ENCODE measurements at regions not wholly inside any gene's neighbourhood (a gene's known extent, or its start where the extent isn't known, plus 50 kb on each side); places are given as distances from the start of the nearest gene placed in this dataset.
"Not testable (repeated sequence)": the region's sequence is repeated elsewhere in the genome, so short reads cannot be mapped to it uniquely, and the experiment has no call there.

GRCh38 chr4:12507868-12508481, 976.2 kb downstream of the RAB28 start:
- Histone ChIP-seq H3K36me3 (ENCODE audit: insufficient read depth, low read length) (no peaks in the 10 kb centered on the region), H3K9me3 (ENCODE audit: insufficient read depth, low read depth, low read length) (no peaks in the 10 kb centered on the region), H3K4me3 (ENCODE audit: low read length) (no peak overlapping the region), H3K4me1 (ENCODE audit: insufficient read depth, low read length) (peaks cover 9% of the 10 kb centered on the region; the same call in 1 of the 2 replicates), H3K27me3 (ENCODE audit: insufficient read depth, low read length) (no peaks in the 10 kb centered on the region), H3K27ac (ENCODE audit: low read depth, low read length) (no peak overlapping the region), H3K9ac (ENCODE audit: low read depth, low read length) (no peak overlapping the region)
- WGBS: 88% methylated on average over 2 of the region's 2 CpGs

DNA sequence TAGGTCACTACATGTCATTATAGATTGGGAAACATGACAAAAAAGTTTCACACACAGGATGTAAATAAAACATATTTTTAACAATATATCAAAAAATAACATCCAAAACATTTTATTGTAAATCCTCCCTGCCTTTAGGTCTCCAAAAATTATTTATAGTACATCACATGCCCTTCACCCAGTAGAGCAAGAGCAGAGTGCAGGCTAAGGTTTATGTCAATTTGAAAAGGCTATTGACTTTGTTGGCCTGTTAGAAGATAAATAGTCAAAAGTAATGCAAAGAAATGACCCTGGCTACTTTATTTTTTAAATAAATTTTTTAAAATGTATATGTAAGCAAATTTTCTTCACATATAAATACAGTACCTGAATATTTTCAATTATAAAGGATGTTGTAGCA, 983.7 kb downstream of the RAB28 start:
- H3K4me1 ChIP-seq (ENCODE audit: insufficient read depth, low read length): no peaks in the 10 kb centered on the region
- H3K4me3 ChIP-seq (ENCODE audit: low read length): no peak overlapping the region
- H3K9me3 ChIP-seq (ENCODE audit: insufficient read depth, low read depth, low read length): no peaks in the 10 kb centered on the region
- H3K36me3 ChIP-seq (ENCODE audit: insufficient read depth, low read length): no peaks in the 10 kb centered on the region
- no peak overlapping the region for H3K27ac ChIP-seq (ENCODE audit: low read depth, low read length)
- H3K27me3 ChIP-seq (ENCODE audit: insufficient read depth, low read length): no peaks in the 10 kb centered on the region
- no peak overlapping the region for H3K9ac ChIP-seq (ENCODE audit: low read depth, low read length)

DNA sequence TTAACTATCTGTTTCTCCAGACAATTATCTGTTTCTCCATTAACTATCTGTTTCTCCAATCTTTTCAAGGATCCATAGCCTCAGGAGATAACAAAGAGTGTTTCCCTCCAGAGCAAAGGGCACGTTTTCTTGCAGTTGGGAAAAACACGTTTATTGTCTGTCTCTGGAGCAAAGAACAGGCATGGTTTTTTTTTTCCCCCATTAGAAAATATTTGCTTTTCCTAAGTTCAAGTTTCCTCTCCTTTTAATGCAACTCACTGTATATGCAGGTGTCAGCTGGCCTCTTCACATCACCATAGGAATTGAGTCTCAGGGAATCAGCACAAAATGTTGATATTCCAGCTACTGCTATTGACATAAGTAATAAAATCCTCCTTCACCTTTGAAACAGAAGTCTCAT, 984.4 kb downstream of the RAB28 start:
- WGBS: 83% methylated on average over 2 of the region's 2 CpGs
- no peak overlapping the region for H3K27ac ChIP-seq (ENCODE audit: low read depth, low read length)

DNA sequence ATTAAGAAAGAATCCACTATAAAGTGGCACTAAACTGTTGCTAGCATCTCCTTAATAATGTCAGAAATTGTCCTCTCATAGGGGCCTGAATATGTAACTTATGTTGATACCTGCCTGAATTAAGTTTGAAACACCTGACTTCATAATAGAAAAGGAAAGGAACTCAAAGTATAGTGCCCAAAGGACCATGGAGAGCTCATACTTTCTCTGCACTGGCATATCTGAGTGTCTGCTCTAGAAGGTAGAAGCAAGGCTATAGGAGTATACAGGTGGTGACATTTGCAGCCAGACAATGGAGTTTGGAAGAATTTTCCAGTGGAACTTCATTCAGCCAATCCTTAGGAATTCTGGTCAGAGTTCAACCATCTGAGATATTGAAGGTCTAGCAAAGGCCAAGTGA, 988.9 kb downstream of the RAB28 start:
- no peaks in the 10 kb centered on the region for H3K9me3 ChIP-seq (ENCODE audit: insufficient read depth, low read depth, low read length)
- H3K36me3 ChIP-seq (ENCODE audit: insufficient read depth, low read length): no peaks in the 10 kb centered on the region
- H3K27me3 ChIP-seq (ENCODE audit: insufficient read depth, low read length): no peaks in the 10 kb centered on the region
- no peak overlapping the region for H3K9ac ChIP-seq (ENCODE audit: low read depth, low read length)
- H3K4me1 ChIP-seq (ENCODE audit: insufficient read depth, low read length): no peaks in the 10 kb centered on the region
- H3K4me3 ChIP-seq (ENCODE audit: low read length): no peak overlapping the region
- H3K27ac ChIP-seq (ENCODE audit: low read depth, low read length): no peak overlapping the region

More for the DNA sequence above, 984.4 kb downstream of the RAB28 start:
- Histone ChIP-seq H3K27me3 (ENCODE audit: insufficient read depth, low read length) (no peaks in the 10 kb centered on the region), H3K9me3 (ENCODE audit: insufficient read depth, low read depth, low read length) (no peaks in the 10 kb centered on the region), H3K4me3 (ENCODE audit: low read length) (no peak overlapping the region), H3K9ac (ENCODE audit: low read depth, low read length) (no peak overlapping the region), H3K4me1 (ENCODE audit: insufficient read depth, low read length) (no peaks in the 10 kb centered on the region), H3K36me3 (ENCODE audit: insufficient read depth, low read length) (no peaks in the 10 kb centered on the region)

DNA sequence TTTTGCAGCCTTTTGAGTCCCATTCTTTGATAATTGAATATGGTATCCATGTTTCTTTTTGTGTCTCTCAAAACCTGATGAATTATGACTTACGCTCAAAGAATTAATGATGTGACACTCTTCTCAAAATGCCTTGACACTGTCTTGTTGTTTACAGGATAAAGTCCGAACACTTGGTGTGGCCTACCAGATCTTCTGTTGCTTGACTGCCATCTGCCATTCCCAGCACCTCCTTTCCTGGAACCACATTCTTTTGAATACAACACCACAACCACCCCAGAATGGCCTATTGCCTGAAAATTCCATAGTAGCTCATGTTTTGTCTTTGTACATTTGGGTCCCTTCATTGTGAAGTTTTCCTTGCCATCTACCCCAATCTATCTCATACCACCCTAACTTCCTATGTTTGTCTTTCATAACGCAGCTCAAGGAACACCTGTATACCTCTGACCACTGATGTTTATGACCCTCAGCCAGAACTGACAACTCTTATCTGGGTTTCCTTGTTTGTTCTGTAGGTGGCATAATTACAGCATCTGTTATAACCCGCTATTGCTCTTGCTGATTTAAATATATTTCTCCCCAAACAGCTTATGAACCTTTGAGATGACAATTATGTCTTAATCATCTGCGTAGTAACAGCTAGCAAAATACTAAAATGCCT, 991.3 kb downstream of the RAB28 start:
- Histone ChIP-seq H3K4me1 (ENCODE audit: insufficient read depth, low read length) (no peaks in the 10 kb centered on the region), H3K27me3 (ENCODE audit: insufficient read depth, low read length) (no peaks in the 10 kb centered on the region), H3K9me3 (ENCODE audit: insufficient read depth, low read depth, low read length) (no peaks in the 10 kb centered on the region), H3K27ac (ENCODE audit: low read depth, low read length) (no peak overlapping the region), H3K9ac (ENCODE audit: low read depth, low read length) (no peak overlapping the region), H3K36me3 (ENCODE audit: insufficient read depth, low read length) (no peaks in the 10 kb centered on the region), H3K4me3 (ENCODE audit: low read length) (no peak overlapping the region)
- 96% methylated on average over 5 of the region's 5 CpGs for WGBS

- Histone ChIP-seq H3K36me3 (ENCODE audit: insufficient read depth, low read length) (no peaks in the 10 kb centered on the region), H3K9ac (ENCODE audit: low read depth, low read length) (no peak overlapping the region), H3K4me3 (ENCODE audit: low read length) (no peak overlapping the region), H3K27ac (ENCODE audit: low read depth, low read length) (no peak overlapping the region), H3K27me3 (ENCODE audit: insufficient read depth, low read length) (no peaks in the 10 kb centered on the region), H3K9me3 (ENCODE audit: insufficient read depth, low read depth, low read length) (no peaks in the 10 kb centered on the region), H3K4me1 (ENCODE audit: insufficient read depth, low read length) (no peaks in the 10 kb centered on the region)
- 89% methylated on average over 5 of the region's 5 CpGs for WGBS
Measured at GRCh38 chr4:12488672-12489071, 995.5 kb downstream of the RAB28 start.

DNA sequence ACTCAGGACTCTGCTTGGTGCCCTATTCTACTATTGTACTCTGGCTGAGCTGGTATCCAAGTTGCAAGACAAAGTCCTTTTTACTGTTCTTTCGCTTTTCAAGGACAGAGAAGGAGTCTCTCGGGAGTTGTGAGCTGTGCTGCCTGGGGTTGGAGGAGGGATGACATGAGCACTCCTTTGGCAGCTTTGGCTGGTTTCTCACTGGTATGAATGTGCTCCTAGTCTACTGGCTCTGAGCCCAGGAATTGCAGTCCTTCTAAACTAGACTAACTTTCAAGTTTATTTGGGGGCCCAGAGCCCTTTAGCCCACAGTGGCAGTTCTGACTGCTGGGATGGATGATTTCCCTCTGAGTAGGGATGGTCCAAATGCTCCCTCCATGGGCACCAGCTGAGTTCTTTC, 997.1 kb downstream of the RAB28 start:
- Histone ChIP-seq H3K9ac (ENCODE audit: low read depth, low read length) (no peak overlapping the region), H3K9me3 (ENCODE audit: insufficient read depth, low read depth, low read length) (peaks cover 2% of the 10 kb centered on the region; the same call in 1 of the 2 replicates), H3K4me3 (ENCODE audit: low read length) (no peak overlapping the region), H3K4me1 (ENCODE audit: insufficient read depth, low read length) (no peaks in the 10 kb centered on the region), H3K27me3 (ENCODE audit: insufficient read depth, low read length) (no peaks in the 10 kb centered on the region), H3K27ac (ENCODE audit: low read depth, low read length) (no peak overlapping the region), H3K36me3 (ENCODE audit: insufficient read depth, low read length) (no peaks in the 10 kb centered on the region)
- 100% methylated on average over 2 of the region's 2 CpGs for WGBS

DNA sequence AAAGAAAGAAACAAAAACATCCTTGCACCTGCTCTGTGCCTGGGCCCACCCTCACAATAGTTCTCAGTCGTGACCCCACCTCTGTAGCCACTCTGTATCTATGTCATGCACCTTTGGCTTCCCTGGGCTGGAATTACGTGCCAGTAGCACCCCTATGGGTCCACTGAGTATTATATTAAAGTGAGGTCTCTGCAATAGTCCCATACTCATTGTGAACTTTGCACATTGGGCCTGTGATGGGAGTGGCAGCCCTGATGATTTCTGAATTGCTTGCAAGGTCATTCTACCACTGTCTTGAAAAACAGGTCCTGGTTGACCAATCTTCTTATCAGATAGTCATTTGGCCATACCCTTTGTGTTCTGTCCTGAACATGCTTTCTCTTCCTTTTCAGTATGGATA, 1012.1 kb downstream of the RAB28 start:
- WGBS: 93% methylated on average over 2 of the region's 2 CpGs
- no peaks in the 10 kb centered on the region for H3K4me1 ChIP-seq (ENCODE audit: insufficient read depth, low read length)
- no peaks in the 10 kb centered on the region; the same call in 1 of the 2 replicates for H3K9me3 ChIP-seq (ENCODE audit: insufficient read depth, low read depth, low read length)
- H3K4me3 ChIP-seq (ENCODE audit: low read length): no peak overlapping the region
- no peak overlapping the region for H3K9ac ChIP-seq (ENCODE audit: low read depth, low read length)
- no peaks in the 10 kb centered on the region for H3K27me3 ChIP-seq (ENCODE audit: insufficient read depth, low read length)
- no peaks in the 10 kb centered on the region for H3K36me3 ChIP-seq (ENCODE audit: insufficient read depth, low read length)
- H3K27ac ChIP-seq (ENCODE audit: low read depth, low read length): no peak overlapping the region

GRCh38 chr4:12471193-12471592, 1012.9 kb downstream of the RAB28 start:
- no peaks in the 10 kb centered on the region for H3K27me3 ChIP-seq (ENCODE audit: insufficient read depth, low read length)
- H3K4me1 ChIP-seq (ENCODE audit: insufficient read depth, low read length): no peaks in the 10 kb centered on the region
- no peak overlapping the region for H3K9ac ChIP-seq (ENCODE audit: low read depth, low read length)
- no peaks in the 10 kb centered on the region for H3K36me3 ChIP-seq (ENCODE audit: insufficient read depth, low read length)
- H3K27ac ChIP-seq (ENCODE audit: low read depth, low read length): no peak overlapping the region
- H3K9me3 ChIP-seq (ENCODE audit: insufficient read depth, low read depth, low read length): no peaks in the 10 kb centered on the region
- WGBS: 90% methylated on average over 2 of the region's 2 CpGs
- no peak overlapping the region for H3K4me3 ChIP-seq (ENCODE audit: low read length)

DNA sequence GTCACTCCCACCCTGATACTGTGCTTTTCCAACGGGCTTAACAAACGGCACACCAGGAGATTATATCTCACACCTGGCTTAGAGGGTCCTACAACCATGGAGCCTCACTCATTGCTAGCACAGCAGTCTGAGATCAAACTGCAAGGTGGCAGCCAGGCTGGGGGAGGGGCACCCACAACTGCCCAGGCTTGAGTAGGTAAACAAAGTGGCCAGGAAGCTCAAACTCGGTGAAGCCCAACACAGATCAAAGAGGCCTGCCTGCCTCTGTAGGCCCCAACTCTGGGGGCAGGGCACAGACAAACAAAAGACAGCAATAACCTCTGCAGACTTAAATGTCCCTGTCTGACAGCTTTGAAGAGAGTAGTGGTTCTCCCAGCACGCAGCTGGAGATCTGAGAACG, 1022.6 kb downstream of the RAB28 start:
- 96% methylated on average over 4 of the region's 5 CpGs for WGBS
- H3K27me3 ChIP-seq (ENCODE audit: insufficient read depth, low read length); H3K9ac ChIP-seq (ENCODE audit: low read depth, low read length); H3K27ac ChIP-seq (ENCODE audit: low read depth, low read length); H3K9me3 ChIP-seq (ENCODE audit: insufficient read depth, low read depth, low read length); H3K4me1 ChIP-seq (ENCODE audit: insufficient read depth, low read length); H3K36me3 ChIP-seq (ENCODE audit: insufficient read depth, low read length); H3K4me3 ChIP-seq (ENCODE audit: low read length): not testable (repeated sequence)

GRCh38 chr4:12459126-12459525, 1025.0 kb downstream of the RAB28 start:
- no peak overlapping the region for H3K27ac ChIP-seq (ENCODE audit: low read depth, low read length)
- H3K9me3 ChIP-seq (ENCODE audit: insufficient read depth, low read depth, low read length): peaks cover 9% of the 10 kb centered on the region
- H3K9ac ChIP-seq (ENCODE audit: low read depth, low read length): no peak overlapping the region
- H3K27me3 ChIP-seq (ENCODE audit: insufficient read depth, low read length): no peaks in the 10 kb centered on the region
- H3K36me3 ChIP-seq (ENCODE audit: insufficient read depth, low read length): no peaks in the 10 kb centered on the region
- H3K4me1 ChIP-seq (ENCODE audit: insufficient read depth, low read length): no peaks in the 10 kb centered on the region
- no peak overlapping the region for H3K4me3 ChIP-seq (ENCODE audit: low read length)
- 82% methylated on average over 3 of the region's 3 CpGs for WGBS

DNA sequence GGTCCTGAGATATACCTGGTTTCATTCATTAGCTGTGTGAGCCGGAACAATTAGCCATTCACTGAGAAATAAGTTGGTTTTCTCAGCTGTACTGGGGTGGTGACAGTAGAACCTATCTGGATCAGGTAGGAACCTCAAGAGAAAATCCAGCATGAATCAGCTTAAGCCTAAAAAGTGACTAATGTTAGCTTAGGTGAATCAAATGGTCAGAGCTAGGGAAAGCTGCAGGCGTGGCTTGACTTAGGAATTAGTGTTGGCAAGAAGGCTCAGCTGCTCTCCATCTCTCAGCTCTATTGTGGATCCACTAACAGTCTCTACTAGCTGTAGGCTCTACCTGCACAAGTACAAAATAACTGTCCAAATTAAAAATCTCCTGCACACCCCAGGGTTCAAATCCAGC, 1025.5 kb downstream of the RAB28 start:
- H3K9ac ChIP-seq (ENCODE audit: low read depth, low read length): no peak overlapping the region
- no peaks in the 10 kb centered on the region for H3K27me3 ChIP-seq (ENCODE audit: insufficient read depth, low read length)
- no peaks in the 10 kb centered on the region for H3K4me1 ChIP-seq (ENCODE audit: insufficient read depth, low read length)
- no peak overlapping the region for H3K4me3 ChIP-seq (ENCODE audit: low read length)
- H3K36me3 ChIP-seq (ENCODE audit: insufficient read depth, low read length): no peaks in the 10 kb centered on the region
- H3K27ac ChIP-seq (ENCODE audit: low read depth, low read length): no peak overlapping the region
- WGBS: 96% methylated on average over 2 of the region's 2 CpGs
- peaks cover 9% of the 10 kb centered on the region for H3K9me3 ChIP-seq (ENCODE audit: insufficient read depth, low read depth, low read length)
